Adrenal gland (tissue), 5 donors: ENCODE measurements at regions not wholly inside any gene's neighbourhood (a gene's known extent, or its start where the extent isn't known, plus 50 kb on each side); places are given as distances from the start of the nearest gene placed in this dataset.

Experiments
- CTCF ChIP-seq, 6 experiments: fragments of 450-650 bp in 4 of 6; fragments of 200-600 bp in 2 of 6; sonication (generic) in 1 of 6; IDR thresholded peaks; 1 replicate in 5 of 6; 2 replicates in 1 of 6; pipeline versions ENCODE4 v1.5.1 to v1.8.0; 2016 to 2021; ENCODE audit warnings: antibody characterized with exemption in 6 of 6, mild to moderate bottlenecking in 2 of 6, moderate library complexity in 1 of 6
- POLR2A ChIP-seq, 2 donors: fragments of 450-650 bp; IDR thresholded peaks; one replicate each; pipeline ENCODE4 v1.6.1; 2017; ENCODE audit warnings: antibody characterized with exemption in 2 of 2, mild to moderate bottlenecking in 2 of 2, moderate library complexity in 1 of 2
- donor health status: DM: no; HTN: no; CAD: no.

GRCh38 chr3:87468235-87468634 is 191.9 kb upstream of the POU1F1 start:
- no peak for TF ChIP-seq POLR2A (IDR thresholded peaks at IDR 0.05)
- TF ChIP-seq CTCF (IDR thresholded peaks at IDR 0.05): no peak
